Uterus (tissue), 2 donors: ENCODE measurements at regions not wholly inside any gene's neighbourhood (a gene's known extent, or its start where the extent isn't known, plus 50 kb on each side); places are given as distances from the start of the nearest gene placed in this dataset.

Source experiments
- CTCF ChIP-seq, 4 experiments: fragments of 200-600 bp in 2 of 4; fragments of 450-650 bp in 2 of 4; sonication (generic) in 2 of 4; IDR thresholded peaks; one replicate each; pipeline ENCODE4 v1.5.1; 2016 to 2019; ENCODE audit warnings: antibody characterized with exemption in 4 of 4, mild to moderate bottlenecking in 2 of 4, moderate library complexity in 1 of 4
- POLR2A ChIP-seq, 2 donors: fragments of 450-650 bp; IDR thresholded peaks; one replicate each; pipeline ENCODE4 v1.6.1; 2016; ENCODE audit warnings: antibody characterized with exemption in 2 of 2, mild to moderate bottlenecking in 1 of 2, moderate library complexity in 1 of 2

DNA sequence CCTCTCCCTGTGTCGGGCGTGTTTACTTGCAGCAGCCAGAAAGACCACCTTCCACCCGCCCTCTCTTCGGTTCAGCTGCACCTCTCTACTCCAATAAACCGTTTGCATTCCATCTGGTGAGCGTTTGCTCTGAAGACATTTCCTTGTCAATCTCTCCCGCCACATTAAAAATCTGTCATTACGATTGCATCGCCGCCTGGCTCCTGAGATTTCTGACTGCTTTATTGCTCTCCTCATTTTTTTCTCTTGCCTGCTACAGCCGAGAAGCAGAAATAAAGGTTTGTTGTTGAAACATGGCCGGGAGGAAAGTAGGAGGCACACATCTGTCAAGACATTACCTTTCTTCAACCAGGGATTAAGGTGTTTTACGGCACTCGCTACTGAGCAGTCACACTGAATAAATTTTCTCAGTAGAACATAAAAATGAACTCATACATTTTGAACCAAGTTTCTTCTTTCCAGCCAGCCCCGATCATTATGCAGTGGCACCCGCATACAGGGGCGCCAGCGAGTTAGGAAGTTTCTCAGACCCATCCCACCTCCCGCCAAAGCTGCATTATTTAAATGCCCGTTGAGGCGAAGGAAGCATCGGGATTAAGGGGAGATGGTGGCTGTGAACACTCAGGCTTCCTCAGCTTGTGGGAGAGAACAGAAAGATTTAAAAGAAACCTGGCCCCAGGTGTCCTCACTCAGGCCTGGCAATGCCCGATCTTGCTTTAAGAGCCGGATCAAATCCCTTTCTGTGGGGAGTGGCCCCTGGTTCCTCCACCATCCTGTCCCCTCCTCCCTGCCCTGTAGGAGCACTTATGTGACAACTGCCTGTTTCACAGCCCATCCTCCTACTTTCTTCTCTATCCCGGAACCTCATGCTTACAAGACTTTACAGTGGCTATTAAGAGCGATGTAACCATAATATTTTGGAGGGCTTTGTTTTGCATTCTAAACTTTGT, 1108.9 kb downstream of the BCL11B start:
- TF ChIP-seq CTCF (IDR thresholded peaks at IDR 0.05) = no peak
- TF ChIP-seq POLR2A (IDR thresholded peaks at IDR 0.05) = no peak
